B cell (primary cell): ENCODE measurements at regions not wholly inside any gene's neighbourhood (a gene's known extent, or its start where the extent isn't known, plus 50 kb on each side); places are given as distances from the start of the nearest gene placed in this dataset.

Experiments used
- CTCF ChIP-seq: fragments of 200-600 bp; IDR thresholded peaks from one replicate; pipeline ENCODE4 v1.8.0; 2022; ENCODE audit warnings: antibody characterized with exemption, mild to moderate bottlenecking
- EZH2 ChIP-seq: IDR thresholded peaks from 2 replicates; pipeline ENCODE4 v1.6.1; 2012; ENCODE audit warnings: borderline replicate concordance, low read depth, mild to moderate bottlenecking, moderate library complexity, low read length; ENCODE audit not compliant: insufficient read depth, poor library complexity, severe bottlenecking

GRCh38 chrX:5388087-5388486, 840.6 kb downstream of the NLGN4X start:
- no peak for TF ChIP-seq CTCF
- TF ChIP-seq EZH2, result no peak
